ENCODE measurements at regions not wholly inside any gene's neighbourhood (a gene's known extent, or its start where the extent isn't known, plus 50 kb on each side); places are given as distances from the start of the nearest gene placed in this dataset.

- Histone ChIP-seq H2AFZ (ENCODE audit: low read depth, low read length, poor library complexity, severe bottlenecking) (no peak overlapping the region), H3K4me3 (replicated peaks in 1 of 2; ENCODE audit: low read depth in 1 of 2, low read length in 2 of 2) (no peak overlapping the region), H4K20me1 (ENCODE audit: insufficient read depth) (no peaks in the 10 kb centered on the region; the same call in 1 of the 2 replicates), H3K9me3 (ENCODE audit: control insufficient read depth in 1 of 2, insufficient read depth in 1 of 2, low read depth in 1 of 2, low read length in 2 of 2) (no peaks in the 10 kb centered on the region), H3K9me2 (ENCODE audit: insufficient read depth) (no peaks in the 10 kb centered on the region), H3K4me1 (ENCODE audit: control insufficient read depth in 1 of 2, insufficient read depth in 2 of 2, low read length in 2 of 2) (no peaks in the 10 kb centered on the region), H3K4me2 (ENCODE audit: low read length) (no peak overlapping the region), H3K27me3 (ENCODE audit: insufficient read depth, low read length) (0 out of 2 replicates have a peak, but pooled peaks cover 3% of the 10 kb centered on the region), H3K36me3 (ENCODE audit: control insufficient read depth in 1 of 2, insufficient read depth in 2 of 2, low read length in 2 of 2) (no peaks in the 10 kb centered on the region), H3K9ac (ENCODE audit: low read length) (no peak overlapping the region), H3K27ac (ENCODE audit: low read depth, low read length) (no peak overlapping the region), H3K79me2 (ENCODE audit: insufficient read depth, low read length) (no peaks in the 10 kb centered on the region)
- ATAC-seq (no peak), DNase-seq (ENCODE audit: low read depth, low spot score) (no peak)
- ChIA-PET POLR2A (interaction anchor here (0.7 kb wide), 1 partner anchor 40 kb away, joined by 3 read pairs; no protein-coding TSS in a partner anchor), RAD21 (ENCODE audit: low non-redundant PET in 1 of 2, low total read pairs in 2 of 2, uncharacterized antibody in 2 of 2, unreplicated experiment in 2 of 2) (no interaction called here), CTCF (no interaction called here)
- TF ChIP-seq EZH2phosphoT487 (IDR thresholded peaks at IDR 0.05; ENCODE audit: borderline replicate concordance): no peak
- no peak for TF ChIP-seq ELF1 (IDR thresholded peaks at IDR 0.05; ENCODE audit: borderline replicate concordance, low read depth)
- intact Hi-C loops (cut with micrococcal nuclease): no loop called here
- BruUV-seq (replicated peaks): no TSS peak
Measured at GRCh38 chr5:68139611-68140441, 75.7 kb upstream of the PIK3R1 start.

DNA sequence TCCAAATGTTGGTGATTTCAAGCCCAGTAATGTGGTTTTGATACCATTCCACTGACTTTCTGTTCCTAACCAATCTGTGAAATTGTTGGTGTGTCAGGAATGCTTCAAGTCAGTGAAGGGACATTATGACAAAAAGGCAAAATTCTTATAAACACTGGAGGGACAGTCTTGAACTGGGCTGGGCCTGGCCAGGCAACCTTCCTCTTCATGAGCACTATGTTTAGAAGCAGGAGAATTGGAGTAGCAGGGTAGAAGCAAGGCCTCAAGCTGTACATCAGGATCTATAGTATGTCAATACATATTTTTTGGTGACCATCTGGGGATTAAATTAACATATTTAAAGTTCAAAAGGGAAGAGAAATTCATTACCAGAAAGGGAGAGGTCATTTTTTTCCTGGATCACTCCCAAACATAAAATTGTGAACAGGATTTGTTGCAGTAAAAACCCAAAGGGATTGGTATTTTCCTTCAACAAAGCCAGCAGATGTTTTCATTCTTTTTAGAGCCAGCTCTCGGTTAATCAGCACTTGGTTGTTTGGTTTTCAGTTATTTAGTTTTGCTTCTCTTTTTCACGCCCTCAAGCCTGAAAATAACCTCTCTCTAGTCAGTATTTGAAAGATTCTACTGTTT is 77.9 kb upstream of the PIK3R1 start:
- no peaks in the 10 kb centered on the region for H3K79me2 ChIP-seq (ENCODE audit: insufficient read depth, low read length)
- no peak overlapping the region for H2AFZ ChIP-seq (ENCODE audit: low read depth, low read length, poor library complexity, severe bottlenecking)
- TF ChIP-seq ATF3 (IDR thresholded peaks at IDR 0.05) (no peak), FOSL1 (IDR thresholded peaks at IDR 0.05; ENCODE audit: low read depth) (no peak), TCF7L2 (IDR thresholded peaks at IDR 0.05; ENCODE audit: borderline replicate concordance, extremely low read depth, insufficient read depth, insufficient read length) (no peak), ZNF274 (IDR thresholded peaks at IDR 0.05; ENCODE audit: low read depth, low read length) (no peak), POLR2AphosphoS5 (IDR thresholded peaks at IDR 0.05; ENCODE audit: low read depth, low read length) (no peak), ZFX (IDR thresholded peaks at IDR 0.05) (no peak), CBX3 (IDR thresholded peaks at IDR 0.05; ENCODE audit: low read depth) (no peak), POLR2A (IDR thresholded peaks at IDR 0.05; ENCODE audit: borderline replicate concordance, extremely low read depth, insufficient read depth, insufficient read length) (no peak), EZH2 (IDR thresholded peaks at IDR 0.05) (no peak), EGR1 (IDR thresholded peaks at IDR 0.05; ENCODE audit: low read depth) (no peak)
- TF ChIP-seq, protein P1, sequence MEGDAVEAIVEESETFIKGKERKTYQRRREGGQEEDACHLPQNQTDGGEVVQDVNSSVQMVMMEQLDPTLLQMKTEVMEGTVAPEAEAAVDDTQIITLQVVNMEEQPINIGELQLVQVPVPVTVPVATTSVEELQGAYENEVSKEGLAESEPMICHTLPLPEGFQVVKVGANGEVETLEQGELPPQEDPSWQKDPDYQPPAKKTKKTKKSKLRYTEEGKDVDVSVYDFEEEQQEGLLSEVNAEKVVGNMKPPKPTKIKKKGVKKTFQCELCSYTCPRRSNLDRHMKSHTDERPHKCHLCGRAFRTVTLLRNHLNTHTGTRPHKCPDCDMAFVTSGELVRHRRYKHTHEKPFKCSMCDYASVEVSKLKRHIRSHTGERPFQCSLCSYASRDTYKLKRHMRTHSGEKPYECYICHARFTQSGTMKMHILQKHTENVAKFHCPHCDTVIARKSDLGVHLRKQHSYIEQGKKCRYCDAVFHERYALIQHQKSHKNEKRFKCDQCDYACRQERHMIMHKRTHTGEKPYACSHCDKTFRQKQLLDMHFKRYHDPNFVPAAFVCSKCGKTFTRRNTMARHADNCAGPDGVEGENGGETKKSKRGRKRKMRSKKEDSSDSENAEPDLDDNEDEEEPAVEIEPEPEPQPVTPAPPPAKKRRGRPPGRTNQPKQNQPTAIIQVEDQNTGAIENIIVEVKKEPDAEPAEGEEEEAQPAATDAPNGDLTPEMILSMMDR (IDR thresholded peaks at IDR 0.05 in 2 of 3, conservative IDR thresholded peaks at IDR 0.05 in 1 of 3; ENCODE audit: borderline replicate concordance in 1 of 3, insufficient read depth in 1 of 3, low read depth in 2 of 3, low read length in 2 of 3): no peak
- no TSS peak for BruUV-seq (replicated peaks)
- H3K9ac ChIP-seq (ENCODE audit: low read length): no peak overlapping the region
- no peak overlapping the region for H3K4me2 ChIP-seq (ENCODE audit: low read length)
- DNase-seq (ENCODE audit: low read depth, low spot score) (no peak), ATAC-seq (no peak)
- H3K9me3 ChIP-seq (ENCODE audit: control insufficient read depth in 1 of 2, insufficient read depth in 1 of 2, low read depth in 1 of 2, low read length in 2 of 2): no peaks in the 10 kb centered on the region
- no peaks in the 10 kb centered on the region; the same call in 1 of the 2 replicates for H4K20me1 ChIP-seq (ENCODE audit: insufficient read depth)
- ChIA-PET CTCF (no interaction called here), POLR2A (no interaction called here), RAD21 (ENCODE audit: low non-redundant PET in 1 of 2, low total read pairs in 2 of 2, uncharacterized antibody in 2 of 2, unreplicated experiment in 2 of 2) (no interaction called here)
- H3K9me2 ChIP-seq (ENCODE audit: insufficient read depth): no peaks in the 10 kb centered on the region
- H3K27me3 ChIP-seq (ENCODE audit: insufficient read depth, low read length): 0 out of 2 replicates have a peak, but pooled peaks cover 5% of the 10 kb centered on the region
- intact Hi-C loops (cut with micrococcal nuclease): no loop called here
- H3K4me3 ChIP-seq (replicated peaks in 1 of 2; ENCODE audit: low read depth in 1 of 2, low read length in 2 of 2): no peak overlapping the region
- no peaks in the 10 kb centered on the region for H3K36me3 ChIP-seq (ENCODE audit: control insufficient read depth in 1 of 2, insufficient read depth in 2 of 2, low read length in 2 of 2)
- no peaks in the 10 kb centered on the region for H3K4me1 ChIP-seq (ENCODE audit: control insufficient read depth in 1 of 2, insufficient read depth in 2 of 2, low read length in 2 of 2)
- no peak overlapping the region for H3K27ac ChIP-seq (ENCODE audit: low read depth, low read length)
